NCI-H2107 treated with DMSO at 0.1 percent for 48 hours (cell line): ENCODE measurements at regions not wholly inside any gene's neighbourhood (a gene's known extent, or its start where the extent isn't known, plus 50 kb on each side); places are given as distances from the start of the nearest gene placed in this dataset.

Experiments
- DNase-seq: peaks from one replicate; lab custom pipeline; 2025; ENCODE audit not compliant: unreplicated experiment; lab: John Stamatoyannopoulos, UW

DNA sequence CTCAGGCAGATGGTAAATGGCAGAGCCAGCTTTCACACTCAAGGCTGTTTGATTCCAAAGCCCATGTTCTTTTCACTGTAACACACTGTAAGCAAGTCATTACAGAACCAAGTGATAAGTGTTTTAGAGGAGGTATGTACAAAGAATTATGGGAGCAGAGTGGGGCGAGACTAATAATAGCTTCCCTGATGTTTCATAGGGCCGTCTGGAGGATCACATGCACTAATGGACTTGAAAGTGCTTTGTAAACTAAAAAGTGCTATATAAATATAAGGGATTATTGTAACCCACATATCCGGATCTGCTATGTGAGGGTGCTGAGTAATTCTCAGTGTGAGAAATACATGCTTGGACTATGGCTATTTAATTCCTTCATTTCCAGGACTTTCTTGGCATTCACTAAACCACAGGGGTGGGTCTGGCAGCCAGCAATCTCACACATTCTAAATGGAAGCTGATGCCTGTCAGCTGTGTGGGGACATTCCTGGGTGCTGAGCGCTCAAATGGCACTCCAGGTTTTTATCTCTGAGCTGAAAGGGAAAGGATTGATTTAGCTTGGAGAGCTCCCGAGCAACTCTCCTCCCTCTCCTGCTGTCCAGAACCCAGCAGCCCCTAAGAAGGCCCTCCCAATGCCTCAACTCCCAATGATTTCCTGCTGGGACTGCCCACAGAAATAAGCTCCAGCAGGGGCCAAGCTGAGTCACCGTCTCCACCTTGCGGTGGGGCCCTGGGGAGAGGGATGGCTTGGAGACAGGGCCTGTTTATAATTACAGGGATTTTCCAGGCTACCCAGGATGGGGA lies 222.8 kb downstream of the SOX11 start:
- peak; percentile 66 for DNase-seq

DNA sequence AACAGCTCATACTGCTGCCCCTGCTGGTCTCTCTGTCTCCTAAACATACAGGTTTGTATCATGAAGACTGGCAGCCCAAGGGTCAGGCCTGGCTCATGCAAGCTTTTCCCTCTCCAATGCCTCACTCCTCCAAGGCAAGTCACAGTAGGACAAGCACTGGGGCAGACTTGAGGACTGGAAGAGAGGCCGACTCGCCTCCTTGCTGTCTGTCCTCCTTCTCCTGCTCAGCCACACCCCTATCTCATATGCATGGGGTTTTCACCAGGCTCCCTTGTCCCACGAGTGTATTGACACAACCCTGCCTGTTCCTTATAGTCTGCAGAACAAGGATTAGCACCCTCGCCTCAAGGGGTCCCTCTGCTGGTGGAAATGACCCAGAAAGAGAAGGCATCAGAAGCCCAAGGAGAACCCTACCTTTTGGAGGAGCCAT lies 223.7 kb downstream of the SOX11 start:
- DNase-seq = peak; percentile 48

DNA sequence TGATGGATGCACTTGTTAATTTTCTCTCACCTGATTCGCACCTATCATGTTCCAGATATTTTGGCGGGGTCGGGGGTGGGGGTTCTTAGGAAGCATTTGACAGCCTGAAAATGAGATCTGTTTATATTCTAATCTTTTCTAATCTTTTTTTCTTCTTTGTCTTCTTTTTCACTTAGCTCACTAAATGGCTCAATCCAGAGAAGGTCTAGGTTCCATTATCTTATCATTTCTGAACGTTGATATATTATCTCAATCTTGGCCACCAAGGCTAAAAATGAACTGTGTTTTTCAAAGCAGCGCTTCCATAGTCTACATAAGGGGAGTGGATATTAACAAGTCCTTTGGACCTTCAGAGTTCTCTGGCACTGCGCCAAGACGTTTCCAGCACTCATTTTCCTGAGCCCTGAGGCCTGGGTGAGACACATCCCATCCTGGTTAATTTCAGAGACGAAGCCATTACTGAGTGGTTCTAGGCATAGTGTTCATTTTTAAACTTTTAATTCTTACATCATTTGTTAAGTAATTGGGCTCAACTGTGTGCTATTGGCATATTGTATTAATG lies 229.0 kb downstream of the SOX11 start:
- no peak for DNase-seq

DNA sequence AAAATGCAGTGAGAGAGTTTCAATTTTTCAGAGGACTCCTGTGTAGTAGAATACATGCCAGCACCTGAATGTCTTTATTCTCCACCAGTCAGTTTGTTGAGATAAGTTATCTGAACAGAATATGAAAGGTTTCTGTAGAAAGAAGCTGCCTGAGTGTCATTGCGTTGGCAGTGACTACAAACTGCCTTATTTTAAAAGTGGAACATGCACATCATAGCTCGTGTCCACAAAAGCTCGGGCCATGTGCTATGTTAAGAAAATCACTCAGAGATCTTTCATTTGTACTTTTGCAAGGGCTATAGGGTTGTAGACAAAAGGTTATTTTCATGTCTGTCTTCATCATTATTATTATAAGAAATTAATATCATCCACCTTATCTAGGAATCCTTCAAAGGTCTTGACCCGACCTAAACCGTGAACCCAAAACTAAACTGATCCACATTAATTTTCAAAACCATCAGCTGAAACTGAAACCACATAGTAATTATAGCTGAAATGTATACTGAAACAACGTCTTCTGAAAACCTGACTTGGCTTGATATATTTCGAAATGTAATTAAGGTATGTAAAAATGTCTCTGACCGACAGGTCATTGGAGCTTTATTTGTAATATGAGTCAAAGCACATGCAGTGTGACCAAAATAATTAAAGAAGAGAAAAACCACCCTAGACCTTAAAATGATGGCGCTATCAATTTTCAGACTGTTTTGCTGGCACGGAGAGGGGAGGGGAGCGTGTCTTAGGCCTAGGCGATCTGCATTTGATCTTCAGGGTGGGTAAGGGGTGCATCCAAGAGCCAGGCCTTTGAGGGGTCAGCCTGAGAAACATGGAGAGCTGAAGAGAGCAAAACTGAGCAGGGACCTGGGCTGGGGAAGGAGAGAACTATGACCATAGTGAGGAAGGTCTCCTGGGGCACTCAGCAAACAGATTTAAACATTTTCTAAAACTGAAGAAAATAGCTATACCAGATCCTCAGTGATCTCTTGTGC lies 232.1 kb downstream of the SOX11 start:
- DNase-seq = no peak

DNA sequence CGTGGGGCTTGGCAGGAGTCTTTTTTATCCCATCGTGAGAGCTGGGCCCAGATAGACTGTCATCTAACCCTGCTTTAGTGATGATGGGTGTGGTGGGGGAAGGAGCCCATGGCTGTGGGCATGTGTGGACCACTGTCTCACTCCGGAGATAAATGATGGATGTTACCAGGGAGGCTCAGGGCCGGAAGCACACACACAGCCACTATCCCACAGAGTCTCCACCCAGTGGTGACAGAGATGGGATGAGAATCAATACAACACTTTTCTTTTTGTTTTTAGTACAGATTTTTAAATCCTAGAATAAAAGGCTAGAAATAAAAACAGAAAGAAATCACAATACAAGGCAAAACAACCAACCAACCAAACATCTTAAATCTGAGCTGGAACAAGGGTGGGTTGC lies 233.4 kb downstream of the SOX11 start:
- DNase-seq = no peak

DNA sequence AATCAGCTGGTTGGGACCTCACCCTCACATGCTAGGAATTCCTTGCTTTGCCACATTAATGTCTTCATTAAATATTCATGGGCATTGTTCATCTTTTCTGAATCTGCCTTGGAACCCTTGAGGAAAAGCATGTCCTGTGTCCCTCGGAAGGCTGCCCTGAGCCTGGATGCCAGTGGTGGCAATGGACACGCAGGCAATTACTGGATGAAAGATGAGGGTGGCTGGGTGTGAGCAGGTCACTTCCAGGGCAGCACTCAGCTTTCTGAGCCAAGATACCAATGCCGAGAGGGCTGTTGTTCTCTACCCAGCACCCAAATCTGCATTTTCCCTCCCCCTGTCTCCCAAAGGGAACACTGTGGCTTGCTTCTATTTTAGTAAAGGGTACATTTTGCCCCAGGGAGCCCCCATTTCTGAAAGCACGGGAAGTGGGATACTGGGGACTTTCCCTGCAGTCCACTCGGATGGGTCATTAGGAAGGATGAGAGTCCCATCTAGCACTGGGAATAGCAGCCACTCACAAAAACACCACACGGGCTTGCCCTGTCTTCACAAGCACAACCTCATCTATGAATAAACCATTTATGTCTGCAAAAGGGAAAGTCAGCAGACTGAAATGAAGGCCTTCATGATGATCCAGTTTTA lies 234.8 kb downstream of the SOX11 start:
- DNase-seq = no peak

DNA sequence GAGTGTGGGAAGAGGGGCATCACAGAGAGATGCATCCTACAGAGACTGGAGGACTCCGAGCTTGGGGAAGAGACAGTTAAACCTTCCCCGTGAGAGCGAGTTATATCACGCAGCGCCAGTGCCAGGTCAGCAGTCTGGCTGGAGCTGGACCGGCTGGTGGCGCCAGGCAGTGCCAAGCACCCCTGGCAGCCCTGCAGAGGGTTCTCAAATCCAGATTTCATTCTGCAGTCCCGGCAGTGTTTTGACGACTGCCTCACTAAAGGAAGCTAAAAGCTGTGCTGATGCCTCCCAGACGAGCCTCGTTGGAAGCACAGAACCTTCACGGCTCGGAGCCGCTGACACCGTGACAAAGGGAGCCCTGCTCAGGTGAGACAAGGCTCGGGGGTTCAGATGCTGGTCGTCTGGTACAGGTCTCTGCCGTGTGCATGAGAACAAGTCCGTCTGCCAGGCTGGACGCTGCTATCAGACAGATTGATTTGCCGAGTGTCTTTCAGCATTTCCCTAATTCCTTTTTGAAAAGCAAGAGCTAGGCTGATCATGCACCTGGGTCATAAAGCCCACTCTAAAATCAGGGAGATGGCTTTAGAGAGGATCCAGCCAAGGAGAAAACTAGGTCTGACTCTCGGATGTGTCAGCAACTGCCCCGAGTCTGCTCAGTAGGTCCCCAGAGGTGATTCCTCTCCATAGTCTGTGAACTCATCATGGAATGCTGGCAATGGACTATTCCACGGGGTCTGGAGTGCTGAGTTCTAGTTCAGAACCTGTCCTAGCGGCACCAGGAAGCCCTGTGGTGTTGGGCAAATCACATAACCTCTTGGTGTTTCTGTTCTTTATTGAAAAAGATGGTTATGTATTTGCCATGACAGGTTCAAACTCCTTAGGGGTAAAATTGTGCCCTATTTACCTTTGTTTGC lies 240.6 kb downstream of the SOX11 start:
- peak; percentile 67 for DNase-seq

DNA sequence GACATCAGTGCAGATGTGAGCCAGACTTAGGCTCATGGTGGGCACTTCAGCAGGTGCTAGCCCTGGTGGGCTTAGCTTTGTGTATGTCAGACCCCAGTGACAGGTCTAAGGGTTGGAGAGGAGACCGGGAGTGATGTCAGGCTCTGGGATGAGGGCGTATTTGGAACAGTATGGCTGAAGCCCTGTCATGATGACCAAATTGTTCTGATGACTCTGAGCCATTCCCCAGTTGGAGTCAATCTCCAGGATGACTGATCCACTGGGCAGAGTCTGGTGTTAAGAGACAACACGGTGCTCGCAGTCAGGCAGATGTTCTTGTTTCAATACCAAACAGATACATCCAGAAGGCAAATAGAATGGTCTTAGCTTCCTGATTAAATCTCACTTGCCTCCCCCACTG lies 241.5 kb downstream of the SOX11 start:
- DNase-seq = no peak

DNA sequence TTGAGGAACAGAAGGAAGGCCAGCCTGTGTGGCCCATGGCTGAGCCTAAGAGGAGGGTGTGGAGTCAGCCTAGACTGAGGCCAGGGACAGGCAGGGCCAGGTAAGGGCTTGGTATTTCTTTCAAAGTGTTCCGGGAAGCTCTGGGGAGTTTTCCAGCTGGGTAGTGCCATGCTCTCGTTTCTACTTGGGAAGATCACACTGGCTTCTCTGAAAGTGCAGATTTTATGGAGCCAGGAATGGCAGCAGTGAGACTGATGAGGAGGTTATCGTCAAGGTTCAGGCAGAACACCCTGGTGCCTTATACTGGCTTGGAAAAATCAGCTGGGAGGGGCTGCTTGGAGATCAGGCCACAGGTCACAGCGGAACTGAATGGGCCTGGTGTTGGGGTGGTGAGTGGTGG lies 245.1 kb downstream of the SOX11 start:
- no peak for DNase-seq

DNA sequence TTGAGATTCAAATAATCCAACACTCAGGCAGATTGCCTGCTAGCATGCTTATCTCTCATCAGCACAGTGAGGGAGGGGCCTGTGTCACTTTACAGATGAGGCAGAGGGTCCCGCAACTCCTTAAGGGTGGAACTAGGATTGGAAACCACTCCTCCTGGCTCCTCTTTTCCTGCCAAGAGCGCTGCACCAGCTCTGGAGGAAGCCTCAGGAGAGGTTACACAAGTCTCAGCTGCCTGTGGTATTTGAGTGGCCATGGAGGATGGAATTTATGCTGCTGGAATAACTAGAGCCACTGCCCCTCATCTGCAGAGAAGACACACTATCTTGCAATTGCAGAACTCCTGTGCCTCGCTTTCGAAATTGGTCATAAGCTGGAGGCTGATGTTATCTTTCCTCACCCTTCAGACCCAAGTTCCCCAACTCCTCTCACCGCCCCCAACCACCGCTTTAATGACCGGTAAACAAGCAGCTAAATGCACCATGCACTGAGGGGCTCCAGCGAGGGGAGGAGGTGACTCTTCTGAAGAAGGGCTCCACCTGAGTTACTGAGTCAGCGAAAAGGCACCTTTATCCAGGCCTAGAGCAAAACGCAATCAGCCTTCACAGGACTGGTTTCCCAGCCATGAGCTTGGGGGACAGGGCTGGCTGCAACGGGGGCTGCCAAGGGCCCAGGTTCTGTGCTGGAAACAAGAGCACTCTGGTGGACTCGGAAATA lies 245.8 kb downstream of the SOX11 start:
- no peak for DNase-seq

DNA sequence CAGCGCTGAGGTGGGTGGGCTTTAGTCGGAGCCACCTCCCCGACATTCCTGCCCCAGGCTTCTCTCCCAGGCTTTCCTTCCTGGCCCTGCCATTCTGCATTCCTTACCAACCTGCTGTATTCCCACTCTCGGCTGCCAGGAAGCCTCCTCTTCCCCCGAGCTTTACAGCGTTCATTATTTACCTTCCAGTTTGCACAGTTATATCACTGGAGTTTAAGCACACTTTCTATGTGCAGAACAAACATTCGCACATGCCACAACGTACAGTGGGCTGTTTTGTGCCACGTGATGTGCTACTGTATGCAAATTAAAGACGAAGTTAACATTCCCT lies 246.3 kb downstream of the SOX11 start:
- DNase-seq = no peak

DNA sequence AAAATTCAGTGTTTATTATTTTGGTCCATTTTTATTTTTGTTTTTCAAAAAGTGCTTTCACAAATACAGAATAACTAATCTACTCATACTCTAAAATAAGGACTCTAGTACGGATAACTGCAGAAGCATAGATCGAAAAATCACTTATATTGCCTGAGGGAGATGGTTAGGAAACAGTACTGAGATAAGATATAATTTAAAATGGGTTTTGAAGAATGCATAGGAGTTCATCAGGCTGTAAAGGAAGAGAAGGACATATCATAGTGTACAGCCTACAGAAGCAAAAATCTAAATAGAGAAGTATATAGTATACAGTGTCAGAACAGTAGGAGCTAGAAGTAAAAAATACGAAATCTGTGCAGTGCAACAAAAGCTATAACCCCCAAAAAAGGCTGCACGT lies 247.4 kb downstream of the SOX11 start:
- DNase-seq = no peak

DNA sequence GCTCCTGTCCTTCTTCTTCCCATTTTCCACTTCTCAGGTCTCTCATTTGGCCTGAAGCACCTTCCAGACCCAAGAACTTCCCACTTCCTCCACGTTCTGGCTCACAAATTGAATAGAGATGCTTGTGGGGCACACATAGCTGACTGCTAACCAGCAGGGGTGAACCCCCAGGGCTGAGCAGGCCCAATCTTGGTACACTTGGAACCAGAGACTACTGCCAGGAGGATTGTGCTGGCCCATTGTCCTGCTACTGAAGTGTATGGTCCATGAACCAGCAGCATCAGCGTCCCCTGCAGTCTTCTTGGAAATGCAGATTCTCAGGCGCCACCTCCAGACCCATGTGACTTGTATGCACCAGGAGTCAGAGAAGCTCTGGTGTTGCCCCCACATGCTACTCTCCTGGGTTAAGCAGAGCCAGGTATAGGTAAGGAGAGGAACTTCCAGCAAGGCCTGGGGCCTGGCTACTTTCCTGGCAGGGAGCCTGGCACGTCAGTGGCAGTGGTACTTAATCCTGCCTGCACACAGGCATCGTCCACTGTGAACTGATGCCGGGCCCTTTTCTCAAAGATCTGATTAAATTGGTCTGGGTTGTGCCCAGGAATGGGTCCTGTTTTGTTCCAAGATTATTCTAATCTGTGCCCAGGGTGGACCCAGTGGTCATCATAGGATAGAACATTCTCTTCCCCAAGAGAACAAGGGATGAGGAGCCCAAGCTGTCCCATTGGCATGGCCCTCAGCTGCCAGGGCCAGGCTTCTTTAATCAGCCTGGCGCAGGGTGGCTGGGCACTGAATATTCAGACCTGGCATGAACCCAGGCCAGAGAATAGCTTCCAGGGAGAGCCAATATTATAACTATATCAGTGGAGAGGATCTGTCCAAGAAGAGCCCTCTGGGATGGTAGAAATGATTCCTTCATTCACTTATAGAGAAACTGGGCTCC lies 248.7 kb downstream of the SOX11 start:
- no peak for DNase-seq

DNA sequence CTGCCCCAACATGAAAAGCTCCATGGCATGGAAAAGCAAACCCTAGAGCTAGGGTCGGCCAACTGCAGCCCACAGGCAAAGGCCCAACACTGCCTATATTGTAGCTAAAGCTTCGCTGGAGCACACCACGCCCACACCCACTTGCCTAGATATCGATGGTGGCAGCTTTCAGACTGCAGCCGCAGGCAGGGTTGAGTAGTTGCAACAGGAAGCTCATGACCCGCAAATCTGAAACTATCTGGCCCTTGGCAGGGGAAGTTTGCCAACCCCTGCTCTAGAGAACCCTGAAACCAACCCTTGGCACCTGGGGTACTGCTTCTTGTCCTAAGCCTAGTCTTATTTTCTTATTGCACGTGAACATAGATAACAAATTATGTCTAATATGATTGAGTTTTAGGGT lies 250.0 kb downstream of the SOX11 start:
- no peak for DNase-seq

DNA sequence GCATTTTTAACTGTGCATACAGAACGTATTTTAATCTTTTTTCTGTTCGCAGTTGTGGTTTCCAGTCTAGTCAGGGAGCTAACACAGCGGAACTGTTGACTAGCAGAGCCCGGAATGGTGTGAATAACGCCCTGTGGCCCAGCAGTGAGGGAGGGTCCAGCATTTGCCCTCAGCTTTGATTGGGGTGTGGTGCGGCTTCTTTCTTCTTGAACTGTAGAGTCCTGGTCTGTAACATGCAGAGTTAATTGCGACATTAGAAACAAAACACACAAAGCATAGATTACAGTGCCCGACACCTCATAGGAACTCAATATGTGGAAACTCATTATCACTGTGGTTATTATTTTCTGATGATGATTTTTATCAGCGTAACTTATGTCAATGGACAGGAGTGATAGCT lies 253.6 kb downstream of the SOX11 start:
- DNase-seq = no peak

DNA sequence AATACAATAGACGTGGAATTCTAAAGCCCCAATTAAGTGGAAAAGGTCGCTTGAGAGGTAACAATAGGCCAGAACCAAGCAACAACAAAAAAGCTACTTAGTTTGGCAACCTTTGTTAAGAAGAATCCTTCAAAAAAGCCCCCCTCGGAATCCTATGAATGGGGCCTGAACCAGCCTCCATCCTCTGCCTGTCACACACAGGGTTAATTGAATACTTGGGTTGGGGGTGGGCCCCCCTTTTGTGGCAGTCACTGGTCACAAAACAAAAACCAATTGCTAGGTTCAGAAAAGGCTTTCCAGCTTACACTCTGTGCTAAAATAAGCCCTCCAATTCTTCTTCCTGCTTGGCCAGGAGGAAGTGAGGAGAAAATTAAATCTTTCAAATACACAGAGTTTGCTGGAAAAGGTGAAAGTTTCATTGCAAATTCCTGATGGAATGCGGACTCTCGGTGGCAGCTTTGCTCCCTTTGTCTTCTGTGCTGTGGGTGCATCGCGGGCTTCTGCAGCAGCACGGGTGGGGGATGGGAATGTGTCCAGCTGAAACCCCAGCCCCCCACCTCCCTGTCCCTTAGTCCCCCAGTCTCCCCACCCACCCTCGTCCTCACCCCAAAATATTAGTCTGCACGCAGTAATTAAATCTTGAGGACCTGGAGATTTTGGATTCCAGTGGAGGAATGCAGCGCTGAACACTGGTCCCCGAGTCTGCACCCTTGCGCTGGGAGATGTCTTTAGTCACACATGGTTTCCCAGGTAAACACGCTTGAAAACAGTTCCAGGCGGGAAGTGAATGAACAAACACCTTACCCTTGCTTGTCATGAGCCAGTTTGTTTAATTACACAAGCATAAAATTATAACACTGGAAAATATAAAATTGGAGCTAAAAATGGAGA lies 254.3 kb downstream of the SOX11 start:
- DNase-seq = no peak

DNA sequence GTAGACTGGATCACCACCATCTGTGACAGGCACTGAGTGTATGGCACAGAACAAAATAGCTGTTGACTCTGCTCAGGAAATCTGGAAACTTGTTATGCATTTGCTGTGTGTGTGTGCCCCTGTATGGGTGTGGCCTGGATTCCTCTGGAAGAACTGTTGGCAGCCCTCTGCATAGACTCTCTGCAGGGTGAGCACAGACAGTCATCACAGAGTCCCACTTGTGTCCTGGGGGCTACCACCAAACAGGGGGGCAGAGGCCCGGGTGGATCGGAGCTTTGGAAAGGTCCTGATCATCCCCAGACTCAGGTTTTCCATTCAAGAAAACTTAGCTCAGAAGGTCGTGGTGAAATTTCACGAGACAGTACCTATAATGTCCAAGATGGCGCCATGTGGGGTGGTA lies 258.6 kb downstream of the SOX11 start:
- DNase-seq = no peak

DNA sequence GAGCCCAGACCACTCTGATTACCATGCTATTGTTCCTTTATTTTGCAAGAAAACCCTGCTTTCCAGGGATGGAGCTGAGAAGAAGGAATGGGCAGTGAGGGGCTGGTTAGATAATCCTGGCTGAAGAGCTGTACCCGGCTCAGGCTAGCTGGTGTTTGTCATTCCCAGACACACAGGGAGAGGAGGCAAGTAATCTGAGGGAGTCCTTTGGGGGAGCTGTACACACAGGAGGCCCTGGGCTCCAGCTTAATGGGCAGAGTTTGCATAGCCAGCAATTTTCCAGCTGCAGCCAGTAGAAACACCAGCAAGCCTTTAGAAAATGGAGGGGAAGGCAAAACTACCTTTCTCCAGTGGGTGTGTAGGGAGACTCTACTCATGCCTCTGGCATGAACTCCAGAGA lies 259.3 kb downstream of the SOX11 start:
- DNase-seq = no peak
